ENCODE measurements at regions not wholly inside any gene's neighbourhood (a gene's known extent, or its start where the extent isn't known, plus 50 kb on each side); places are given as distances from the start of the nearest gene placed in this dataset.
A peak's percentile ranks its signal among the peaks of the same experiment; 100 is the strongest.

GRCh38 chr7:98728555-98728954, 111.5 kb downstream of the NPTX2 start:
- no peak for TF ChIP-seq CTCF (IDR thresholded peaks at IDR 0.05)
- DNase-seq (ENCODE audit: low spot score): no peak

GRCh38 chr7:98729121-98729520, 112.0 kb downstream of the NPTX2 start:
- Histone ChIP-seq H3K4me3 (no peak overlapping the region), H3K27ac (no peak overlapping the region), H3K27me3 (no peaks in the 10 kb centered on the region), H3K4me1 (no peaks in the 10 kb centered on the region), H3K36me3 (no peaks in the 10 kb centered on the region), H3K9me3 (no peaks in the 10 kb centered on the region)
- no peak for TF ChIP-seq CTCF (IDR thresholded peaks at IDR 0.05)
- DNase-seq (ENCODE audit: low spot score): no peak

More at GRCh38 chr7:98728555-98728954, 111.5 kb downstream of the NPTX2 start:
- no peaks in the 10 kb centered on the region for H3K4me1 ChIP-seq
- H3K4me3 ChIP-seq: no peak overlapping the region
- H3K27me3 ChIP-seq: no peaks in the 10 kb centered on the region
- H3K27ac ChIP-seq: no peak overlapping the region
- no peaks in the 10 kb centered on the region for H3K9me3 ChIP-seq
- no peaks in the 10 kb centered on the region for H3K36me3 ChIP-seq

GRCh38 chr7:98730326-98730725, 113.2 kb downstream of the NPTX2 start:
- Histone ChIP-seq H3K4me3 (no peak overlapping the region), H3K9me3 (no peaks in the 10 kb centered on the region), H3K27me3 (no peaks in the 10 kb centered on the region), H3K27ac (no peak overlapping the region), H3K36me3 (no peaks in the 10 kb centered on the region), H3K4me1 (no peaks in the 10 kb centered on the region)
- DNase-seq (ENCODE audit: low spot score): no peak
- no peak for TF ChIP-seq CTCF (IDR thresholded peaks at IDR 0.05)

- Histone ChIP-seq H3K27ac (no peak overlapping the region), H3K36me3 (no peaks in the 10 kb centered on the region), H3K4me1 (no peaks in the 10 kb centered on the region), H3K27me3 (no peaks in the 10 kb centered on the region), H3K9me3 (no peaks in the 10 kb centered on the region), H3K4me3 (no peak overlapping the region)
- TF ChIP-seq CTCF (IDR thresholded peaks at IDR 0.05): no peak
- no peak for DNase-seq (ENCODE audit: low spot score)
Observed at GRCh38 chr7:98731651-98732050, 114.6 kb downstream of the NPTX2 start.

GRCh38 chr7:98733036-98733435, 116.0 kb downstream of the NPTX2 start:
- Histone ChIP-seq H3K9me3 (no peaks in the 10 kb centered on the region), H3K36me3 (no peaks in the 10 kb centered on the region)

More at GRCh38 chr7:98733036-98733435, 116.0 kb downstream of the NPTX2 start:
- TF ChIP-seq CTCF (IDR thresholded peaks at IDR 0.05): peak in 1 of 2 donors; percentile 21
- H3K27ac ChIP-seq: no peak overlapping the region
- H3K4me1 ChIP-seq: no peaks in the 10 kb centered on the region
- no peaks in the 10 kb centered on the region for H3K27me3 ChIP-seq
- DNase-seq (ENCODE audit: low spot score): no peak
- no peak overlapping the region for H3K4me3 ChIP-seq
